HL-60 (cell line): ENCODE measurements at regions not wholly inside any gene's neighbourhood (a gene's known extent, or its start where the extent isn't known, plus 50 kb on each side); places are given as distances from the start of the nearest gene placed in this dataset.

Source experiments
- GABPA ChIP-seq: IDR thresholded peaks from 2 replicates; pipeline ENCODE4 v1.6.1; 2012; ENCODE audit warnings: low read depth
- REST ChIP-seq: IDR thresholded peaks from 2 replicates; pipeline ENCODE4 v1.6.1; 2012; ENCODE audit warnings: low read depth; ENCODE audit not compliant: insufficient replicate concordance
- TF ChIP-seq, protein P1 (sequence below): IDR thresholded peaks from one replicate; pipeline ENCODE4 v1.5.1; 2011; ENCODE audit warnings: low read length, control low read depth, inconsistent platforms; ENCODE audit not compliant: insufficient read depth

DNA sequence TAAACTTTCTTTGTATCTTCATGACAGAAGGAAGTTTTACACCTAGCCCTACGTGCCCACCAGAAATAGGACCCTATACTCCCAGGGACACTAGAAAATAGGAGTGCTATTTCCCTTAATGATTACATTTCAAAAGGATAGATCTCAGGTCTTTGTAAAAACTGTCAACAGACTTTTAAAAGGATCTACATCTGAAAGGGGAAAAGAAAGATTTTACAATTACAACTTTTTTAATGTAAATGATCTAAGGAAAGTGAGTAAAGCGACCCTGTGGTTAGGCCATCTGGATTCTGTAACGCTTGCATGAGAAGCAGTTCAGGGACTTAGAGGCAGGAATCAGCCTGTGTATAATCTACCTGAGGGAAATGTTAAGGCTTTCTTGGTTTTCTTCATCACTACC lies 431.8 kb upstream of the MC4R start:
- TF ChIP-seq, protein P1, sequence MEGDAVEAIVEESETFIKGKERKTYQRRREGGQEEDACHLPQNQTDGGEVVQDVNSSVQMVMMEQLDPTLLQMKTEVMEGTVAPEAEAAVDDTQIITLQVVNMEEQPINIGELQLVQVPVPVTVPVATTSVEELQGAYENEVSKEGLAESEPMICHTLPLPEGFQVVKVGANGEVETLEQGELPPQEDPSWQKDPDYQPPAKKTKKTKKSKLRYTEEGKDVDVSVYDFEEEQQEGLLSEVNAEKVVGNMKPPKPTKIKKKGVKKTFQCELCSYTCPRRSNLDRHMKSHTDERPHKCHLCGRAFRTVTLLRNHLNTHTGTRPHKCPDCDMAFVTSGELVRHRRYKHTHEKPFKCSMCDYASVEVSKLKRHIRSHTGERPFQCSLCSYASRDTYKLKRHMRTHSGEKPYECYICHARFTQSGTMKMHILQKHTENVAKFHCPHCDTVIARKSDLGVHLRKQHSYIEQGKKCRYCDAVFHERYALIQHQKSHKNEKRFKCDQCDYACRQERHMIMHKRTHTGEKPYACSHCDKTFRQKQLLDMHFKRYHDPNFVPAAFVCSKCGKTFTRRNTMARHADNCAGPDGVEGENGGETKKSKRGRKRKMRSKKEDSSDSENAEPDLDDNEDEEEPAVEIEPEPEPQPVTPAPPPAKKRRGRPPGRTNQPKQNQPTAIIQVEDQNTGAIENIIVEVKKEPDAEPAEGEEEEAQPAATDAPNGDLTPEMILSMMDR = no peak
- no peak for TF ChIP-seq GABPA
- no peak for TF ChIP-seq REST
